BE2C (cell line): ENCODE measurements at regions not wholly inside any gene's neighbourhood (a gene's known extent, or its start where the extent isn't known, plus 50 kb on each side); places are given as distances from the start of the nearest gene placed in this dataset.

ENCODE experiments used
- DNase-seq: peaks from one replicate; pipeline ENCODE4 v3.0.0-alpha.2; 2020
- H3K27me3 ChIP-seq: fragments of 250-450 bp; sonication (Bioruptor Pico); 2 replicates; pipeline ENCODE4 v1.5.1; 2020; ENCODE audit warnings: mild to moderate bottlenecking
- H3K36me3 ChIP-seq: fragments of 250-450 bp; sonication (Bioruptor Pico); 2 replicates; pipeline ENCODE4 v1.5.1; 2020; ENCODE audit warnings: mild to moderate bottlenecking
- H3K4me1 ChIP-seq: fragments of 250-450 bp; sonication (Bioruptor Pico); 2 replicates; pipeline ENCODE4 v1.5.1; 2020
- H3K4me3 ChIP-seq: 2 replicates; pipeline ENCODE4 v1.5.1; 2011; ENCODE audit warnings: low read depth, low read length
- H3K9me3 ChIP-seq: fragments of 250-450 bp; sonication (Bioruptor Pico); 2 replicates; pipeline ENCODE4 v1.5.1; 2020
- TF ChIP-seq, protein P1 (sequence below): IDR thresholded peaks from 2 replicates; pipeline ENCODE4 v1.5.1; 2012; ENCODE audit warnings: mild to moderate bottlenecking, low read depth, low read length

DNA sequence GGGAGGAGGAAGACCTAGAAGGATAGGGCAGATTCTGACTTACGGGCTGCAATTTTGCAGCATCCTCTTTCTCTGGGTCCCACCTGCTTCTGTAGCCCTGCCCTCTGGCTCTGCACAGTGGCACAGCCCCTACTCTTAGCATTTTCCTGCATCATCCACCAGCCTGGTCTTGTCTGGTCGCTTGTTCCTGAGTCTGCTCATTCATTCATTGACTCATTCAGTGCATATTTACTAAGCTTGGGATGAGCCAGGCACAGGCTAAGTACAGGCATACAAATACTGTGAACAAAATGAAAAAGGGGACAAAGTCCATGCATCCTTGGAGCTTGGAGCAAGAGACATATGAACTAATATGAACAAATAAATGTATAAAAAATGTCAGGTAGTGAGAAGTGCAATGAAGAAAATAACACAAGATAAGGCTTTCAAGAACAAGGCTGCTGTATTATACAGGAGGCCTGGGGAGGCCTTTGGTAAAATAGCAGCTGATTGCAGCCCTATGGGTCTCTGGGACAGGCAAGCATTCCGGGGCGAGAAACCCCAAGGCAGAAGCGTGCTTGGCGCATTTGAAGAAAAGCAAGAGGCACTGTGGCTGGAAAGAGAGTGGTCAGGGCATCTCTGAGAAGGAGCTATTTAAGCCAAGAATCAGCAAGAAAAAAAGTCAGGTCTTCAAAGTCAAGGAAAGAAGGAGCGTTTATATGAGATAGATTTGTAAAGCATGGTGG is 108.0 kb upstream of the ALX4 start:
- Histone ChIP-seq H3K36me3 (no peaks in the 10 kb centered on the region), H3K4me3 (no peak overlapping the region), H3K4me1 (no peaks in the 10 kb centered on the region), H3K27me3 (no peaks in the 10 kb centered on the region), H3K9me3 (no peaks in the 10 kb centered on the region)
- DNase-seq, result no peak
- TF ChIP-seq, protein P1, sequence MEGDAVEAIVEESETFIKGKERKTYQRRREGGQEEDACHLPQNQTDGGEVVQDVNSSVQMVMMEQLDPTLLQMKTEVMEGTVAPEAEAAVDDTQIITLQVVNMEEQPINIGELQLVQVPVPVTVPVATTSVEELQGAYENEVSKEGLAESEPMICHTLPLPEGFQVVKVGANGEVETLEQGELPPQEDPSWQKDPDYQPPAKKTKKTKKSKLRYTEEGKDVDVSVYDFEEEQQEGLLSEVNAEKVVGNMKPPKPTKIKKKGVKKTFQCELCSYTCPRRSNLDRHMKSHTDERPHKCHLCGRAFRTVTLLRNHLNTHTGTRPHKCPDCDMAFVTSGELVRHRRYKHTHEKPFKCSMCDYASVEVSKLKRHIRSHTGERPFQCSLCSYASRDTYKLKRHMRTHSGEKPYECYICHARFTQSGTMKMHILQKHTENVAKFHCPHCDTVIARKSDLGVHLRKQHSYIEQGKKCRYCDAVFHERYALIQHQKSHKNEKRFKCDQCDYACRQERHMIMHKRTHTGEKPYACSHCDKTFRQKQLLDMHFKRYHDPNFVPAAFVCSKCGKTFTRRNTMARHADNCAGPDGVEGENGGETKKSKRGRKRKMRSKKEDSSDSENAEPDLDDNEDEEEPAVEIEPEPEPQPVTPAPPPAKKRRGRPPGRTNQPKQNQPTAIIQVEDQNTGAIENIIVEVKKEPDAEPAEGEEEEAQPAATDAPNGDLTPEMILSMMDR, result no peak

DNA sequence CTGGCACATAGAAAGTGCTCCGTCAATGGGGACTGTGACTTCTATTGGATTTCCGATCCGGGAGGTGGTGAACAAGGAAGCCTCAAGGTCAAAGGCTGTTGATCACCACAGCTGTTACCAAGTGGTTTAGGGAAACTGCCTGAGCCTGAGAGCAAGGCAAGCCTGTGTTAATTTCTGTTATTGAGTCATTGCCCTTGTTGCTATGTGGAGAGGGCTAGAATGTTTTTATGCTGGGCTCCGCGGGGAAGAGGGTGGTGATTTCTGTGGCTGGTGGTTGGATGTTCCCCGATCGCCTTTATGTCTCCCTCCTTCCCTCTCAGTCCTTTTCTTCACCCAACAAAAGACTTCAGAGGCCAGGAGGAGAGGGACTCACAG is 108.5 kb upstream of the ALX4 start:
- H3K9me3 ChIP-seq, result no peaks in the 10 kb centered on the region
- H3K4me3 ChIP-seq, result no peak overlapping the region
- TF ChIP-seq, protein P1, result no peak
- H3K36me3 ChIP-seq, result no peaks in the 10 kb centered on the region
- DNase-seq, result no peak
- no peaks in the 10 kb centered on the region for H3K4me1 ChIP-seq
- no peaks in the 10 kb centered on the region for H3K27me3 ChIP-seq

DNA sequence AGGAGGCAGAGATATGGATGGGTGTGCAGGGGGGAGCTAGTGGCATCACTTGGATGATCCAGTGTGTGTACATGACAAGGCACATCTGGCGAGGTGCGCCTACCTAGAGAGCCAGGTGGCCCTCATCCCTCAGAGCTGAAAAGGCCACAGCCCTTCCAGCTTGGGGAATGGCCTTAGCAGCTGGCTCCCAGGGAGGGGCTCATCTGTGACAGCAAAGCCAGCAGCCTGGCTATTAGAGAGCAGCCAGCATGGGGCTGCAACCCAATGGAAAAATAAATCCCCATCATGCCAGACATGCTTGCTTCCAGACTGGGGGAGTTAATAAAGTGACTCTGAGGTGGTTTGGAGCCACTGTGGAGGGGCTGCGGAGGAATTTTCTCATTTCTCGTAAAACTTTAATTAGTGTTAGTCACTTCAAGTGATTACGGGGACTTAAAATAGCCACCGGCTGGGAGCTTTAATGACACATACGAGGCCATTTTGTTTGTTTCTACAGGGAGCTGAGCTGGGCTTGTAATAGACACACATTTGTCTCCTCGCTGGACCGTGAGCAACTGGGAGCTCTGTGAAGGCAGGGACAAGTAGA is 111.2 kb upstream of the ALX4 start:
- H3K27me3 ChIP-seq, result no peaks in the 10 kb centered on the region
- no peaks in the 10 kb centered on the region for H3K4me1 ChIP-seq
- TF ChIP-seq, protein P1, result no peak
- no peak overlapping the region for H3K4me3 ChIP-seq
- H3K36me3 ChIP-seq, result no peaks in the 10 kb centered on the region
- no peaks in the 10 kb centered on the region for H3K9me3 ChIP-seq
- DNase-seq, result no peak

DNA sequence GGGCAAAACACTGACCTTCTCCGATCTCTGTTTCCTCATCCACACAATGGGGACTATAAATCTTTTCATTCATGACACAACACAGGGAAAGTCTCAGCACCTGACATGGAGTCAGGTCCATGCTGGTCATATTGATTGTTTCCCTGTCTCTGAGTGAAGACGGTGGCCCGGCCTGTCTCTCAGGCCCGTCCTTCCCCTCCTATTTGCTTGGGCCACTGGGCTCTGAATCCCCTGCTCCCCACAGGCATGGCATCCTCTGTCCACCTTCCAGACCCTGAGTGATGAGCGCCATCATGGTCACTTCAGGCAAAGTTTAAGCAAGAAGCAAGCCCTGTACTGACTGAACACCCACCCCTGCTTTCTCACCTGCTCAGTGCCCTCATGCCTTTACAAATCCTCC is 113.3 kb upstream of the ALX4 start:
- Histone ChIP-seq H3K4me1 (no peaks in the 10 kb centered on the region), H3K4me3 (no peak overlapping the region), H3K36me3 (no peaks in the 10 kb centered on the region), H3K9me3 (no peaks in the 10 kb centered on the region), H3K27me3 (no peaks in the 10 kb centered on the region)
- TF ChIP-seq, protein P1, result no peak
- DNase-seq, result no peak

DNA sequence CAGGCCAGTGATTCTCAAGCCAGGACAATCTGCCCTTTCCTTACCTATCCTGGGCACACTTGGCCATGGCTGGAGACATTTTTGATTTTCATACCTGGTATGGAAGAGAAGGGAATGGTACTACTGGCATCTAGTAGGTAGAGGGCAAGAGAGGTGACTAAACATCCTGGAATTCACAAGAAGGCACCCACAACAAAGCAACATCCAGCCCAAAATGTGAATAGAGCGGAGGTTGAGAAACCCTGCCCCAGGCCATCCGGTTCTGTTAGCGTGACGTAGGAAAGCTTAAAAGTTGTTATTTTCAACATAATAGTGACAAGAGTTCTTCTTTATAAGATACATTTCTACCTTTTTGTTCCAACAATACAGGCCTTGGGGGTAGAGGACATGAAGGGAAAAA is 114.9 kb upstream of the ALX4 start:
- Histone ChIP-seq H3K27me3 (no peaks in the 10 kb centered on the region), H3K9me3 (no peaks in the 10 kb centered on the region), H3K36me3 (no peaks in the 10 kb centered on the region), H3K4me3 (no peak overlapping the region), H3K4me1 (no peaks in the 10 kb centered on the region)
- DNase-seq, result no peak
- TF ChIP-seq, protein P1, result no peak

DNA sequence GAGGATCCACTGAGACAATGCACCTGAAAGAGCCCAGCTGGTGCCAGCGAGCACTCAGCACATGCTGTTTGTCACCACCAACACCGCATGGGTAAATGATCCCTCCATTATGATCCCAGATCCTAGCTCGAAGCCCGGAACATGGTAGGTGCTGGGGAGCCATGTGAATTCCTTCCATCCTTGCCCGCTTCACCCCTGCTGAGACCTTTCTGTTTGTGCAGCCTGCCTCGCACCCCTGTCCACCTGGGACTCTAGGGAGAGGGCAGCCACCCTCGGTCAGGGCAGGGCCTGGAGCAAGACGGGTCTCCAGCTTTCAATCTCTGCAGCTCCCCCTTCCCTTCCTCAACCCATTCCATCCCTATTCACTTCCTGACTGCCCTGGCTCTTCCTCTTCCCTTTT is 116.2 kb upstream of the ALX4 start:
- TF ChIP-seq, protein P1, result no peak
- Histone ChIP-seq H3K9me3 (no peaks in the 10 kb centered on the region), H3K4me3 (no peak overlapping the region), H3K36me3 (no peaks in the 10 kb centered on the region), H3K27me3 (no peaks in the 10 kb centered on the region), H3K4me1 (no peaks in the 10 kb centered on the region)
- DNase-seq, result no peak
